Left colon (tissue), 2 donors: ENCODE measurements at regions not wholly inside any gene's neighbourhood (a gene's known extent, or its start where the extent isn't known, plus 50 kb on each side); places are given as distances from the start of the nearest gene placed in this dataset.

Experiments used
- ATAC-seq: fragments of 200-7000 bp; cut with Tn5 transposase; one replicate; pipeline ENCODE4 v1.9.1; 2020; ENCODE audit warnings: mild to moderate bottlenecking, moderate library complexity
- DNase-seq, 2 donors: peaks; one replicate each; pipeline ENCODE4 v3.0.0-alpha.2; 2020
- intact Hi-C, 2 donors: fragments of 100-400 bp; cut with DNase I in 1 of 2; cut with micrococcal nuclease in 1 of 2; formaldehyde crosslinking; loops; one replicate each; pipeline versions ENCODE4 v1.11.2 to v1.14.0; 2022; cut with DNase I, micrococcal nuclease
- donor health status: DM: no; HTN: no; CAD: no.
- donor health status: DM: yes; HTN: yes; CAD: no.

DNA sequence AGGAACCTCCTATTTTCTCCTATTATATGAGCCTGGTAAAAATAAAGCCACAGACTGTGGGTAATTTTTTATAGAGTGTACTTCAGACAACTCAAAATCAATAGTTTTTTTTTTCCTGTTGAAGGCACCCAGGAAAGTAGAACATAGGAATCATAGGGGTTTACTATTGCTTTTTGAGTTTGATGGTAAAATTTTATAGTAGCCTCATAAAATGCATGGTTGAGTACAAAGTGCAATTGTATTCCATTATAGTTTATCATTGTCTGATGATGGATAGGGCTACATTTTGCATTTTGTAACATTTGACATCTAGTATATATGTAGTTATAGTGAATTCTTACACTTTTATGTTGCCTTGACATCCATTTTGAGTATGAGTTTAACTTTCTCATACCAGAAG lies 455.0 kb downstream of the STIM2 start:
- intact Hi-C loops = no loop called here
- ATAC-seq = peak; percentile 76
- no peak for DNase-seq

DNA sequence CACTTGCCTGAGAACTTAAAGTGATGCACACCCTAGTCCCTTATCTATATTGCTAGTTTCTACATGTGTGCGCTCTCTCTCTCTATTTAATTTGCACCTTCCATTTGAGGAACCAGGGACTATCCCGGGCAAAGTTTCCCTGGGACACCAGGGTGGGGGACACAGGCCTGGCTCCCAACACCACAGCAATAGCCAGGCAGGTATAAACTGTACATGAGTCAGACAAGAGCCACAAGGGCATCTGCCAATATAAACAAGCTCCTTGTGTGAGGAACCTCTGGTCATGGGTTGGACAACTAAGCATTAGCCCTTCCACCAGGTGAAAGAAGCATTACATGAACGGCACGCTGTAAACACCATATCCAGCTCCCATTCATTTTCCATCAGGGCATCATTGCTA lies 455.5 kb downstream of the STIM2 start:
- DNase-seq (peak; percentile 53 to 81), ATAC-seq (peak; percentile 92)
- intact Hi-C loops = no loop called here

DNA sequence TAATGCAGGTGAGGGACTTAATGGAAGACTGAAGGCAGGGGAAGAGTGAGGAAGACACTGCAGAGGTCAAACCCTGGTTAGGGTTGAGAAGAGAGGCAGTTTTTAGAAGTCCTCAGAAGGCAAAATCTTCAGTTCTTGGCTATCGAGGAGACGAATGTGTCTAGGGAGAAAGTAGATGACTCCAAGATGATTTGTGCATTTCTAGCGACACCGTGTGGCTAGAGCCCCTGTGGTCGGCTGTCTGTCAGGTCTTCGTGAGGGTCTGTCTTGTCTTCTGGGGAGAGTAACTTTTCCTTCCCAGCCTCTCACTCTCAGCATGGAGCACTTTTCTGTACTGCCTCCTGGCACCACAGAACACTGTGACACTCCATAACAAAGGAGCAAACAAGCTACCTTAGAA lies 458.1 kb downstream of the STIM2 start:
- peak; percentile 30 to 63 for DNase-seq
- intact Hi-C loops = no loop called here
- ATAC-seq = peak; percentile 25

DNA sequence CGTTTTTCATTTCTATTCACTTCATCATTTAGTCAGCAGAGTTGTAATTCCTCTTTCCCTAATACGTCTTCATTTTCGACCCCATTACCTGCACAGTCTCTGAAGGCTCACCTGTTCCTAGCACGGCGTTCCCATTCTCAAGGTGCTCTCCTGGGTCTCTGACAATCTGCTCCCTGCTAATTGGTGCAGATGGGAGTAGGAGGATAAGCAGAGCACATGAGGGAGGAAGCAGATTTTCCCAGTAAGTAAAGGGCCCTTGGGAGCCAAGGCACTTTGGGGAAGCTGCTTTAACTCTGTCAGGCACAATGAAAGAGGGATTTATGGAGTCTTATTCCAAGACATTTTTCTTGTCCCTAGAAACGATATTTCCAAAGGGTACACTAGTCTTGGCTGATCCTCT lies 466.4 kb downstream of the STIM2 start:
- DNase-seq (no peak), ATAC-seq (no peak)
- intact Hi-C loops = no loop called here

DNA sequence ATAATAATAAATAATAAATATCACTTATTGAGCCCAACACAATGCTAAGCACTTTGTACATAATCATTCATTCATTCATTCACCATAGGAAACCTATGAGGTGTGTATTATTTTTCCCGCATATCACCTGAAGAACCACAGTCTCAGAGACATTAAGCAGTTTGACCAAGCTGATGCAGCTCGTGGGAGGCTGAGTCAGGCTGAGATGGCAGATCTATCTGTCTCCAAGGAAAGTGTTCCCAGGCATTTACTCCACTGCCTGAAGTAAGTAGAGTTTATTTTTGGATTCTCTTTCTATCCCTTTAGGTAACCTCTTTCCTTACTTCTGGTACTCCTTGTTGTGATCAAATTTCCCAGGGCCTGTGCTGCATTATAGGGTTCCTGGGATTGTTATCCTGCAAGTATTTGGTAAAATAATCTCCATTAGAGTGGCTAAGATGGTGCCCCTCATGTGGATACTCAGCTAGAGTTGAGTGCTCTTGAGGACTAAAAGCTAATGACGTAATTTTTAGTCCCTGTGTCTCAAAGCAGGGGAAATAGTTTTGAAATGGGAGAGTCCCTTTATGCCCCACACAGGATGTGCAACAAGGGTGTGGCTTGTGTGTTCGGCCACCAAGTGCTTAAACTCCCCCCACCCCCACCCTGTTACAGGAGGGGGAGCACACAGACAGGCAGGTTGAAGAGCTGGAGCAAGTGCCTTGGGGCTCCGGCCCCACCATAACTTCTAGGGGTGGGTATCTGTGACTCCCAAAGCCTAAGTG lies 467.0 kb downstream of the STIM2 start:
- intact Hi-C loops = no loop called here
- DNase-seq (no peak), ATAC-seq (no peak)

DNA sequence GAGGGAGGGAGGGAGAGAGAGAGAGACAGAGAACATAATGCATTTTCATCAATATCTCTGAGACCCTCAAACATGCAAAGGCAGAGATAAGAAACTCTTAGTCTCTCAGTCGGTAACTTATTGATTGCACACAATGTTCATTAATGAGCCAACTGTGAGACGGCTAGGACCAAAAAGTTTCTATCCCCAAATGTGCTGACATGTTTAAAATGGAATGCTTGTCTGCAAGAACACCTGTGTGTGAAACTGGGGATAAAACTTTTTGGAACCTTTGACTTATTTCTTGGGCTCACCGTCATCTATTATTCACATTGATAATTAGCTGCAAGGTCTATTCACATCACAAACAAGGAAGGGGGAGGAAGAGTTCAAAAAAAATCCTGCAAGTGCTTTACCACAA lies 477.9 kb downstream of the STIM2 start:
- DNase-seq = no peak
- ATAC-seq = no peak
- intact Hi-C loops = no loop called here

DNA sequence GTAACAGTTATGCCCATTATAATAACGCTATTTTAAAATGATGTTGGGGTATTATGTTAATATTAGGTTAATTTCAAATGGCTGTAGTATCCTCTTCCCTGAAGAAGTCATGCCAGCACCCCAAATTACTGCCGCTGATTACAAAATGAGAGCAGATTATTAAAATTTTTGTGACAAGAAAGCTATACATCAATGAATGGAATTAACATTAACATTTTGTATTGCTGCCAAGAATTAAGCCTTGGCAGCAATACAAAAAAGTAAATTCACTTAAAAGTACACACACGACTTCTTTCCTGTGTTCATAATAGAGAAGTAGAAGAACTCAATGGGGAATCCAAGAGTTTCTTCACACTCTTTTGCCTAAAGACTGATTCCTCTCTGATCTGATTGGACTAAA lies 482.8 kb downstream of the STIM2 start:
- intact Hi-C loops = no loop called here
- ATAC-seq = no peak
- DNase-seq = no peak

DNA sequence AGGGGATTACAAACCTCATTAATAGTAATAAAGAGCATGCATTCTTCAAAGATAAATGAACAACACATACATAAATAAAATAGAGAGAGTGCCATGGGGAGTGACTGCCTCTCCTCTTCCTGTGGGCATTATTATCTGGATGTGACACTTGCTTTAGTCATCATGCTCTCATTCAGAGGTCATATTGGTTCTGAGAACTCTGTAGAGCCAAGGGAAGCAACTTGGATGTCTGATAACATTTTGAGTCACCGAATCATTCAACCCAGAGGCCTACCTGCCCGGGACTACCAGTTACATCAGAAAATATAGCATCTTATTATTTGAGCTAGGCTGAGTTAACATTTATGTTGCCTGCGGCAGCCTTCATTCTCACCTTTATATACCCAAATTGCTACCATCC lies 489.5 kb downstream of the STIM2 start:
- intact Hi-C loops = no loop called here
- DNase-seq (no peak), ATAC-seq (no peak)

DNA sequence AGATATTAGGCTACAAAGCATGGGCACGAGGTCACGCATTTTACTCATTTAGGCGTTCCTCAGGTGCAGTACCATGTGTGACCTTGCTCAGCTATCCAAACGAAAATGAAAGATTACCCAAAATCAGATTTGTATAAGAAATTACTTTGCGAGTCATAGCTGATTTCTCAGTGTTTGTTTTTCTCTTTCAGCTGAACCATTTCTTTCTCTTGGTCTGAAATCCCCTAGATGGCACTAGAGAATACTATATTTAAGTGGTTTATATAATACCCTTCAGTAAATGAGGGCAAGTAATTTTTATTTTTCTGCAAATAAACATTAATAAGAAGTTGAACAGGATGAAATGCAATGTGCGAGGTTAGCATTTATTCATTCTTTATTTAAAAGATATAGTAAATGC lies 496.6 kb downstream of the STIM2 start:
- DNase-seq (no peak), ATAC-seq (no peak)
- intact Hi-C loops = no loop called here

DNA sequence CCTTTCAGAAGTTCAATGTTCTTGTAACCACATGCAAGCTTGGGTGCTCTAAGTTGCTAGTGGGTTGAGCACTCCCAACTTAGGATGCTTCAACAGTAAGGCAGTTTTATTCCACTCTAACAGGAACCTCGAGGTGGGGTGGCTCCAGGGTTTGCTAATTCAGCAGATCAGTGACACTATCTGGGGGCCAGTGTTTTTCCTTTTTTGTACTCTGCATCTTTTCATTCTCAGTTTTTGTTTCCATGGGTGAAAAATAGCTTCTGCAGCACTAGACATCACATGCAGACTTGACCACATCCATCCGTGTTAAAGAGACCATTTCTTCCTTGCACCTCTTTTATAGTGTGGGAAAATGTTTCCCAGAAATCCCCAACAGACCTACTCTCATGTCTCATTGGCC lies 497.6 kb downstream of the STIM2 start:
- intact Hi-C loops = no loop called here
- ATAC-seq (no peak), DNase-seq (no peak)

DNA sequence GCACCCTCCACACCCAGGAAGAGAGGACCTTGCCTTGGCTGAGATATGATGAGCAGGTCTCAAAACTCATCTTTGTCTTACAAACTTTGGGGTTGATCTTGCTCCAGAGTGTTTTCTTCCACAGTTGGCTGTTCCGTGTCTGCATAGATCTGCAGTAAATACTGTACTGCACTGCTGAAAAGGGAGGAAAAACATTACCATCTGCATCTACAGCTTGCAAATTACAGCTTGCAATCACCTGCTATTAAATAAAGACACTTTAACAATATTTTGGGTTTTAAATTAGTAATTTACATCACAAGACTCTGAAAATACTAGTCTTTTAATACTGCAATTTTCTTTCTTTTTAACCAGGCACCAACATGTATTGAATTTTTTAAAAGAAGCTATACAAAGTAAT lies 499.5 kb downstream of the STIM2 start:
- DNase-seq (no peak), ATAC-seq (no peak)
- intact Hi-C loops = loop anchor here in 1 of 2 donors (2.0 kb wide), 1 partner anchor 47 kb away; no protein-coding TSS in a partner anchor

DNA sequence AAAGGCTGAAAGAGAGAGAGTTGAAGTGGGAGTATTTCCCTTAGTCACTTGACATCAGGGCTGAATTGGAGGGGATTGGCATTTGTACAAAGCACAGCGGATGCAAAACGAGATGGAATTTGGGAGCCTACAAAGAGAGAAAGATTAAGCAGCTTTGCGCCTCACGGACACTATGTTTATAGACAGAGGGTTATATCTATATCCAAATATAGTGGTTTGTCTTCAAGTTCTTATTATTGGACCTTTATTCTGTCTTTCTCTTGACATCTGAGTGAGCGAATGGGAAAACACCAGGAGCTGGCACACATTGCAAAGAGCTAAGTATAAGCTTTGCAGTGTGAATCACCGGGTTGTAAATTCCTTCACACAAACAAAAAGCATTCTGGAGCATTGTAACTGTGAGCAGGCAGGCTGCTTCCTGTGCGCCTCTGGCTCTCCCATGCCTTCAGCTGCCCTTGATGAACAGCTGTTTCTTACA lies 500.2 kb downstream of the STIM2 start:
- no peak for ATAC-seq
- intact Hi-C loops = loop anchor here in 1 of 2 donors (2.0 kb wide), 1 partner anchor 48 kb away; no protein-coding TSS in a partner anchor
- no peak for DNase-seq

DNA sequence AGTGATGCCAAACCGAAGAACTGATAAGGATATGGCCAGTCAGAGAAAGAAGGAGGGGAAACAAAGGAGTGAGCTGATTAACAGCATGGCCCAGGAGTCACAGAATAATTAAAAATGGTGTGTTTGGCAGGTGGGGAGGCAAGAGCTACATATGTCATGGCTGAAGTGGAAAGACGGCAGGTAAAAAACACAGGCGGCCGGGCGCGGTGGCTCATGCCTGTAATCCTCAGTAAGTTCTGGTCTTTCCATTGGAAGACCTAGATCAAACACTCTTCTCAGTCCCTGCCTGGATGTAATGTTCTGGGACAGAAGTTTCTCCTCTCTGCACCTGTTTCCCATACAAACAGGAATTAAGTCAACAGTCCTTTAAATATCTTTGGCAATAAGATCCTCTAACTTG lies 503.9 kb downstream of the STIM2 start:
- DNase-seq = no peak
- no peak for ATAC-seq
- intact Hi-C loops = no loop called here

DNA sequence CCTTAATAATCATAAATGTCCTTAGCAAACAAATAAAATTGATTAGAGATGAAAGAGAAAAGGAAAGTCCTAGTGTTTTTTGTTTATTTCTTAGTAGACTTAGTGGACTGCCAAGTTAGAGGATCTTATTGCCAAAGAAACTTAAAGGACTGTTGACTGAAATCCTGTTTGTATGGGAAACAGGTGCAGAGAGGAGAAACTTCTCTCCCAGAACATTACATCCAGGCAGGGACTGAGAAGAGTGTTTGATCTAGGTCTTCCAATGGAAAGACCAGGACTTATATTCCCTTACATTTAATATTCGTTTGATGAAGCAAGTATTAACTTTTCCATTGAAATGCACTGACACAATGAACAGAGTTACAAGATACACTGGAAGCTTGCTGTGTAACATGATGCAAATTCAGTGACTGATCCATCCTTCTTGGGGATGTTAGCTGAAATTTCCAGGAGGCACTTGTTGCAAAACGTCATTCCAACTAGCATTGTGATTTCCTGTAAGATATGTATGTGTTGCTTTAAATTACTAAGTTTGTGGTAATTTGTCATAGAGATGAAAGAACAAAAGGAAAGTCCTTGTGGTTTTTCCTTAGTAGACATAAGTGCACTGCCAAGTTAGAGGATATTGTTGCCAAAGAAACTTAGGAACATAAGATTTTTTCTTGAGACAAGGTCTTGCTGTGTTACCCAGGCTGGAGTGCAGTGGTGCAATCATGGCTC lies 505.6 kb downstream of the STIM2 start:
- no peak for ATAC-seq
- intact Hi-C loops = no loop called here
- DNase-seq = no peak

DNA sequence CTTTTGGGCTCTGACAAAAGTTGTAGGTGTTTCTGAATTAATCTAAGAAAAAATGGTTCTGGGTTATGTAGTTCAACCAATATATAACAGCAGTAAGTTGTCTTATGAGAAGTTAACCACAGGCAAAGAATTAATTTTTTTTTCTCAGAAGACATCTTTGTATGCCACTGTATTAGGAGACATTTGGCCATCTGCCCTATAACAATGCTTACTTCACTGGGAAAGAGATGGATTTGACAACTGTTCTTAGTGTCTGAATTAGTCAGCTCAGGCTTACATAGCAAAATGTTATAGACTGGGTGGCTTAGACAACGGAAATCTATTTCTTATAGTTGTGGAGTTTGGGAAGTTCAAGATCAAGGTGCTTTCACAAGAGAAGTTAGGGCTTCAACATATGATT lies 508.1 kb downstream of the STIM2 start:
- DNase-seq = no peak
- intact Hi-C loops = no loop called here
- ATAC-seq = no peak

DNA sequence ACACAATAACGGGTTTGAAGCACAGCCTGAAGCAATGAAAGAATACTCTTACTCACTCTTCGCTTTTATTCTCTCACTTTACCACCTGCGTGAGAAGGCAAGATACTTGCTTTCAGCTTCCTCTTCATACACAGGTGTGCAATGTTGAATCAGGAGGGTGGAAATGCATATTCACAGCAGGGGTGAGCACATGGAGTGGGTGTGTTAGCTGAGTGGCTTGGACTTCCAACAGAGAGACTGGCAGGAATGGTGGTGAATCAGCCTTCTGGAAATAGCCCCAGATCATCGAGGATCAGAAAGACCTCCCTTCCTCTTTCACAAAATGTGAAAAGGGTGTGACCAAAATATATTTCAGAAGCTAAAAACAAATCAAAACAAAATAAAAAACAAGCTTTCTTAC lies 521.2 kb downstream of the STIM2 start:
- ATAC-seq = no peak

DNA sequence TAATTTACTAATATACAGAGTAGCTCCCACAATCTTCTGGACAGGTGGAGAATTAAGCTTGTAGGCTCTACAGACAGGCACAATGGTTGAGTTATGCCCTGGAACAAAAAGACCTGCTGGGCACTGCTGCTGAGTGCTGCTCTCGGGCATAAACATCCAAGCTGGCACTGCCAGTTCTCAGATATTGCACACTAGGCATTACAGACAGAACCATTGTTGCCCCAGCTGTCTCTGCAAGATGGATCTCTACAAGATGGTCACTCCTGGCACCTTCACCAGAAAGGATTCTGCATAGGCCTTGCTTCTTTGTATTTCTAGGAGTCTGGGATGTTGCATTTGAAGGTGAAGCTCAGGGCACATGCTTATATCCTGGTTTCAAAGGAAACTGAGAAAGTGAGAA lies 527.1 kb downstream of the STIM2 start:
- ATAC-seq = no peak
- DNase-seq = no peak
- intact Hi-C loops = no loop called here

More for the DNA sequence above, 521.2 kb downstream of the STIM2 start:
- intact Hi-C loops = no loop called here
- no peak for DNase-seq

DNA sequence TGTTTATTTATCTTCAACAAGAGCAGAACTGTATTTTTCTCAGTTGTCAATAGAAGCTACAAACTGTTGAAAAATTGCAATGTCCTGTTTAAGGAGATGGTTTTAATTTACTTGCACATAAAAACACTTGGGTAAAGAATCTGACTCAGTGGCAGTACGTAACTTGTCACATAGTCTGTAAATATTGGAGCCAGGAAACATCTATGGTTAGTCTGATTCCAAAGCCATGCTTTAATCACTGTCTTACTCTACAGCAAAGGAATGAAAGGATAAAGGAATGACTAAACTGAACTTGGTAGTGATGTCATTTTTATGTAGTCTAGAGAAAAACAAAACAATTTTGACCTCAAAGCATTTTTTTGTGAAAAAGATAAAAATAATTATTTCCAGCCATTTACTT lies 537.2 kb downstream of the STIM2 start:
- no peak for ATAC-seq
- no peak for DNase-seq
- intact Hi-C loops = no loop called here

DNA sequence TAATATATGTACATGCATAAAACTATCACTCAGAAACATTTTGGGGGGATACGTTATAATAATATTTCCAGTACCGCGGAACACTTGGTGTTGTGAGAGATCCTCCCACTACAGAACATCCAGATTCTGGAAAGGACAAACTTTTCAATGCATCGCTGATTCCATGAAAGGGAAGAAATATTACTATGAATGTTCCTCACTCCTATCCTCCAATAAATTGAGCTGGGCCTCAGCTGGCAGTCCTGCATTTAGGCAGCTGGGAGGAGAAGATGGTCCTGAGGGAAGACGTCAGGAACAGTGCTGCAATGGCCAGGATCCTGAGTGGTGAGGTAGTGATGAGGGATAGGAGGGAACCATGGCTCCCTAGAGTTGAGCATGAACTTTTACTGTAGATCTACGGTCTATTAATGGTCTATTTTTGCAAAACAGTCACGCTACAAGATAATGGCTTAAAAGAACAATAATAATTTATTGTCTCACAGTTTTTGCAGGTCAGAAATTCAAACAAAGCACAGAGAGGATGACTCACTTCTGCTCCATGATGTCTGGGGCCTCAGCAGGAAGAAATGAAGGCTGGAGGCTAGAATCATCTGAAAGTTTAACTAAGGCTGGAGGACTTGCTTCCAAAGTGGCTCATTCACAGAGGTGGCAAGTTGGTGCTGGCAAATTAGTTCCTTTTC lies 538.1 kb downstream of the STIM2 start:
- DNase-seq (no peak), ATAC-seq (no peak)
- intact Hi-C loops = no loop called here

DNA sequence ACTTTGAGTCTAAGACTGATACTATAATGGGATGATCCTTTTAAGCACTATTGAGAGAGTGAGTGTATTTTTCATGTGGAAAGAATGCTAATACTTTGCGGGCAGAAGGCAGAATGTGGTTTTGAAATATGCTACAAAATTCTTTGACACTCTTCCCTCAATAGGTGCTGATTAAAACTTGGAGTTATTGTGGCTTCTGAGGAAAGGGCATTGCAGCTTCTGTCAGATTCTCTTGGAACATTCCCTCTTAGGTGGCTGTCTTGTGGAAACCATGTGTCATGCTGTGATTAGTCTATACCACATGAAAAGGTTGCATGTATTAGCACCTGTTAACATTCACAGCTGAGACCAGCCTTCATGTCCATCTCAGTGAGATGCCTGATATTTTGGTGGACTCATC lies 547.0 kb downstream of the STIM2 start:
- intact Hi-C loops = no loop called here
- no peak for ATAC-seq

More for the DNA sequence above, 547.0 kb downstream of the STIM2 start:
- no peak for DNase-seq
